ENCODE measurements at regions not wholly inside any gene's neighbourhood (a gene's known extent, or its start where the extent isn't known, plus 50 kb on each side); places are given as distances from the start of the nearest gene placed in this dataset.

GRCh38 chr2:33791625-33792024 is 192.5 kb upstream of the FAM98A start:
- no peaks in the 10 kb centered on the region for H3K36me3 ChIP-seq
- intact Hi-C loops (cut with DNase I), result no loop called here
- H3K27me3 ChIP-seq, result no peaks in the 10 kb centered on the region
- H3K27ac ChIP-seq, result no peak overlapping the region
- 93 to 96% methylated on average over 3 of the region's 3 CpGs for WGBS, 2 donors
- H3K4me3 ChIP-seq, result no peak overlapping the region
- H3K9me3 ChIP-seq, result no peaks in the 10 kb centered on the region
- DNase-seq, result no peak
- peak in 1 of 8 donors; percentile 48 for ATAC-seq
- H3K4me1 ChIP-seq, result no peaks in the 10 kb centered on the region
- TF ChIP-seq CTCF (IDR thresholded peaks at IDR 0.05), result no peak

DNA sequence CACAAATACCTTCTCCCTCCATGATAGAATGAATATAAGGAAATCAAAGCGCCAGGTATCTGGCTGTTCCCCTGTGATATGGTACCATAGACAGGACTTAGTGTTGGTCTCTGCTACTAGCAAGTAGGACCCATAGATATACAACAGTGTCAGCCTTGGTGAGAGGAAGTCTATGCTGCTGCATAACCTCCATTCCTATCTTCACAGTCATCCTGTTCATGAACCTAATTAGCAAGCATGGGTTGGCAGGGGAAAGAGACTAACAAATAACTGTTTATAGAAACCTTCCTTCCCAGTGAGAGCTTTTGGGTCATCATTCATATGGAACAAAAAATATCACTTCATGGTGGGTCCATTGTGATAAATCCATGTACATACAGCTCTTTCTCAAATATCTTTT is 188.9 kb upstream of the FAM98A start:
- no peak overlapping the region for H3K27ac ChIP-seq
- ATAC-seq (no peak), DNase-seq (no peak)
- no peaks in the 10 kb centered on the region for H3K9me3 ChIP-seq
- WGBS, 2 donors, result 47 to 98% methylated on average over 1 of the region's 1 CpG
- TF ChIP-seq CTCF (IDR thresholded peaks at IDR 0.05), result no peak
- intact Hi-C loops (cut with DNase I), result no loop called here
- H3K27me3 ChIP-seq, result no peaks in the 10 kb centered on the region
- no peaks in the 10 kb centered on the region for H3K4me1 ChIP-seq
- H3K36me3 ChIP-seq, result no peaks in the 10 kb centered on the region
- H3K4me3 ChIP-seq, result no peak overlapping the region

DNA sequence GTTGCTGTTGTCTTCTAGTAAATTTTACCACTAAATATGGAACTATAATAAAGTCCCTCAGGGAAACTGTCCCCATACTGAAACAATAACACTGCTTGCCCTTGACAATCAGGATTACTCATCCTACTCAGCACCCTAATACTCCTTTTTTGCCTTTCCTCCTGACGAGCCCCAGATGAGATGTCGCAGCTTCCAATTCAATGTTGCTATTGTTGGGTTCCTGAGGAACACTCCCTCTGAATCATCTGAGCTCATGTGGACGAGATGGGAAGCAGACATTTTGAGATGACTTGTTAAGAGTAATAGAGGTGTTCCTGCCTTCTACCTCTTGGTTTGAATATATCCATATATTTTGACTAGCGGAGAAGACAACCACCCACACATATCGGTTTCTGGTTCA is 187.8 kb upstream of the FAM98A start:
- DNase-seq, result no peak
- Histone ChIP-seq H3K27ac (no peak overlapping the region), H3K36me3 (no peaks in the 10 kb centered on the region), H3K4me1 (no peaks in the 10 kb centered on the region), H3K4me3 (no peak overlapping the region), H3K9me3 (no peaks in the 10 kb centered on the region), H3K27me3 (no peaks in the 10 kb centered on the region)
- 82 to 86% methylated on average over 5 of the region's 5 CpGs for WGBS, 2 donors
- intact Hi-C loops (cut with DNase I), result no loop called here
- TF ChIP-seq CTCF (IDR thresholded peaks at IDR 0.05), result no peak
- no peak for ATAC-seq

DNA sequence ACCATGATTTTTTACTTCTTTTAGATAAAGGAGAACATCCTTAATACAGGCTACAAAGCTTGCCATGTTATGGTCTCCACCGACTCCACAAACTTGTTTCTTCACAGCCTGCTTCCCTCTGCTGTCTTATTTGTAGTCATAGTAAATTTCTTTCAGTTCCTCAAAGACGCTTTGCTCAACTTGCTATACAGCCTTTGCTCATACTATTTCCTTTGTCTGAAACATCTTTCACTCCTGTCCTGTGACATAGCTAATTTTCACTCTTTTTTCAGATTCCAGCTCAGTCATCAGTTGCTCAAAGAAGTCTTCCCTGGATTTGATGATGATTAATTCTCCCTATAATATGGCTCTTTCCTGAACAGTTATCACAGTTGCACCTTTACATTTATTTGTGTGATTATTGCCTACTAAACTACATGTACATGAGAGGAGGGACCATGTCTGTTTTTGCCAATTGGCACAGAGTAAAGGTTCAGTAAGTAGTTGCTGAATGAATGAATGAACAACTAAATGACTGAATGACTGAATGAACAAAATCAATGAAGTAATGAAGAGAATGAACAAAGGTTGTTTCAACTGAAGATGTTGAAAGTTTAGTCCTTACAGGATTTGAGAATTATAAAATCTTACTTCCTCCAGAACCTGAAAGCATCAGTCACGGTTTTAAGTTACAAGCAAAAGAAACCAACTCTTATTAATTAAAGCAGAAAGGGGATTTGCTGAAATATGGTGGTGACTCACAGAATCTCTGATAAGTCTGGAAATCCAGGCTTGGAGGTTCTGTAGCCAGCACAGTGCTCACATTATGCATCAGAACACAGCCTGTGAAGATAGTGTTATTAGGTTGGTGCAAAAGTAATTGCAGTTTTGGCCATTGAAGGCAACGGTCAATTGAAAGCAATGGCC is 186.4 kb upstream of the FAM98A start:
- no peak for TF ChIP-seq CTCF (IDR thresholded peaks at IDR 0.05)
- H3K36me3 ChIP-seq, result no peaks in the 10 kb centered on the region
- no peak for ATAC-seq
- WGBS, 2 donors, result 84 to 90% methylated on average over 4 of the region's 4 CpGs
- intact Hi-C loops (cut with DNase I), result no loop called here
- DNase-seq, result no peak
- H3K4me1 ChIP-seq, result no peaks in the 10 kb centered on the region
- no peaks in the 10 kb centered on the region for H3K9me3 ChIP-seq
- H3K27me3 ChIP-seq, result no peaks in the 10 kb centered on the region
- H3K4me3 ChIP-seq, result no peak overlapping the region
- H3K27ac ChIP-seq, result no peak overlapping the region

Measured in heart right ventricle (tissue), 16 donors.